Upper lobe of left lung (tissue), 6 donors: ENCODE measurements at regions not wholly inside any gene's neighbourhood (a gene's known extent, or its start where the extent isn't known, plus 50 kb on each side); places are given as distances from the start of the nearest gene placed in this dataset.

Experiments
- ATAC-seq, 2 donors: fragments of 200-7000 bp; cut with Tn5 transposase; one replicate each; pipeline ENCODE4 v1.9.1; 2022; ENCODE audit warnings: mild to moderate bottlenecking in 2 of 2, moderate library complexity in 2 of 2; ENCODE audit not compliant: low FRiP score in 2 of 2
- DNase-seq, 2 donors: peaks; one replicate each; pipeline ENCODE4 v3.0.0-alpha.2; 2019 to 2020
- H3K27ac ChIP-seq, 4 donors: fragments of 200-600 bp; sonication (generic); one replicate each; pipeline ENCODE4 v1.5.1; 2016 to 2019
- H3K27me3 ChIP-seq, 4 donors: fragments of 200-600 bp; sonication (generic); one replicate each; pipeline ENCODE4 v1.5.1; 2017 to 2019
- H3K36me3 ChIP-seq, 4 donors: fragments of 200-600 bp; sonication (generic); one replicate each; pipeline ENCODE4 v1.5.1; 2016 to 2019
- H3K4me1 ChIP-seq, 4 donors: fragments of 200-600 bp; sonication (generic); one replicate each; pipeline ENCODE4 v1.5.1; 2018 to 2019
- H3K4me3 ChIP-seq, 4 donors: fragments of 200-600 bp; sonication (generic); one replicate each; pipeline ENCODE4 v1.5.1; 2017 to 2019; ENCODE audit warnings: mild to moderate bottlenecking in 2 of 4, moderate library complexity in 1 of 4
- H3K9me3 ChIP-seq, 4 donors: fragments of 200-600 bp; sonication (generic); one replicate each; pipeline ENCODE4 v1.5.1; 2018 to 2019
- CTCF ChIP-seq, 6 experiments: fragments of 450-650 bp in 4 of 6; fragments of 200-600 bp in 2 of 6; sonication (generic) in 2 of 6; IDR thresholded peaks; one replicate each; pipeline ENCODE4 v1.5.1; 2016 to 2019; ENCODE audit warnings: antibody characterized with exemption in 6 of 6
- EP300 ChIP-seq, 4 donors: sonication (generic); formaldehyde crosslinking; IDR thresholded peaks; one replicate each; pipeline ENCODE4 v1.5.1; 2017; ENCODE audit warnings: antibody characterized with exemption in 4 of 4, control low read depth in 2 of 4
- POLR2A ChIP-seq, 4 donors: fragments of 450-650 bp; IDR thresholded peaks; one replicate each; pipeline ENCODE4 v1.5.1; 2016 to 2017; ENCODE audit warnings: antibody characterized with exemption in 4 of 4, mild to moderate bottlenecking in 2 of 4
- POLR2AphosphoS5 ChIP-seq, 2 donors: sonication (generic); formaldehyde crosslinking; IDR thresholded peaks; one replicate each; pipeline ENCODE4 v1.5.1; 2017; ENCODE audit warnings: antibody characterized with exemption in 2 of 2
- WGBS, 2 donors: methylation state at CpG; one replicate each; pipeline ENCODE4 v1.1.5; 2017 to 2018; 5-methylcytosine and 5-hydroxymethylcytosine counted together
- donor health status: DM: no; HTN: no; CAD: no; lungs with moderate emphysema.
- donor health status: DM: no; HTN: yes; CAD: no; lungs with severe emphysema.

DNA sequence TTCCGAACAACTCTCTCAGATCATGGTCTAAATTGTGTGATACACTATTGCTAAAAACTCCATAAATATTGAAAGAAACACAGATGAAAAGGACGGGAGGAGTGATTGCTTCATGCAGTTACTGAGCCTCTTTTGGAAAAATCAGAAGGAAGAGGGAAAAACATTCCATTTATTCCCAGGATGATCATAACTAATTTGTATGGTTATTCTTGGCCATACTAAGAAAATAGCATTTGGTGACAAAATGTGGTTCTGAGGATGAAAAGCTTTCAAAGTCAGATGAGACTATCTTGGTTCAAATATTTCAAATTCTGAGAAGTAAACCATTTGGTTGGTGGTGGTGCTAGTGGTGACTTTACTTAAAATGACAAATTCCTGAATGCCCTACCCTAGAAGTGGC, 305.4 kb upstream of the LDB2 start:
- Histone ChIP-seq H3K27me3 (no peaks in the 10 kb centered on the region), H3K36me3 (no peaks in the 10 kb centered on the region), H3K4me1 (no peaks in the 10 kb centered on the region), H3K9me3 (no peaks in the 10 kb centered on the region), H3K27ac (no peak overlapping the region), H3K4me3 (no peak overlapping the region)
- no peak for DNase-seq
- WGBS, 2 donors: 79 to 82% methylated on average over 2 of the region's 2 CpGs
- ATAC-seq: no peak
- TF ChIP-seq POLR2AphosphoS5 (IDR thresholded peaks at IDR 0.05) (no peak), EP300 (IDR thresholded peaks at IDR 0.05) (no peak), POLR2A (IDR thresholded peaks at IDR 0.05) (no peak), CTCF (IDR thresholded peaks at IDR 0.05) (no peak)

DNA sequence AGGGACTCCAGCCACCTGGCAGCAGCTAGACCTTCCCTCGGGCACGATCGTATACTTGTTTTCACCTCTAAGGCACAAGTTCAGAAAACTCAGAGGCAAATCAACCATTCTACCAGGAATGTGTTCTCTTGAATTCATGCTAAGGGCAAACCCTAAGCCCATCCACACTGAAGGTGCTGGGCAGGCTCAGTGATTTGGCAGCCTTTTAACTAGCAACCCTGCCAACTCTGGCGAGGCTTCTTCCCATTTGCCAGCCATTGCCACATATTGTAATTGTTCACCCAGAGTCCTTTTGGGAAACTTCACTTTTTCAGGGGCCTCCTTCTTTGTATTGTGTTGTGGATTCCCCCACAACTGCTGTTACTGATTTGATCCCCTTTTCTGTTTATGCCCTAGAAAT, 298.6 kb upstream of the LDB2 start:
- no peak for ATAC-seq
- no peaks in the 10 kb centered on the region for H3K36me3 ChIP-seq
- H3K4me1 ChIP-seq: peaks cover 0 to 3% (median 0%) of the 10 kb centered on the region in 4 donors
- TF ChIP-seq CTCF (IDR thresholded peaks at IDR 0.05) (no peak), POLR2AphosphoS5 (IDR thresholded peaks at IDR 0.05) (no peak), EP300 (IDR thresholded peaks at IDR 0.05) (no peak), POLR2A (IDR thresholded peaks at IDR 0.05) (no peak)
- WGBS, 2 donors: 97 to 100% methylated on average over 2 to 4 of the region's 4 CpGs
- no peaks in the 10 kb centered on the region for H3K27me3 ChIP-seq
- no peaks in the 10 kb centered on the region for H3K9me3 ChIP-seq
- no peak overlapping the region for H3K4me3 ChIP-seq
- DNase-seq: no peak
- no peak overlapping the region for H3K27ac ChIP-seq

- no peak for DNase-seq
- Histone ChIP-seq H3K4me3 (no peak overlapping the region), H3K27ac (no peak overlapping the region), H3K4me1 (peaks cover 0 to 3% (median 0%) of the 10 kb centered on the region in 4 donors), H3K36me3 (no peaks in the 10 kb centered on the region), H3K27me3 (no peaks in the 10 kb centered on the region), H3K9me3 (no peaks in the 10 kb centered on the region)
- TF ChIP-seq POLR2AphosphoS5 (IDR thresholded peaks at IDR 0.05): no peak
- no peak for ATAC-seq
- WGBS, 2 donors: 84 to 86% methylated on average over 4 of the region's 4 CpGs
Measured at GRCh38 chr4:17195461-17196275, 297.2 kb upstream of the LDB2 start.

DNA sequence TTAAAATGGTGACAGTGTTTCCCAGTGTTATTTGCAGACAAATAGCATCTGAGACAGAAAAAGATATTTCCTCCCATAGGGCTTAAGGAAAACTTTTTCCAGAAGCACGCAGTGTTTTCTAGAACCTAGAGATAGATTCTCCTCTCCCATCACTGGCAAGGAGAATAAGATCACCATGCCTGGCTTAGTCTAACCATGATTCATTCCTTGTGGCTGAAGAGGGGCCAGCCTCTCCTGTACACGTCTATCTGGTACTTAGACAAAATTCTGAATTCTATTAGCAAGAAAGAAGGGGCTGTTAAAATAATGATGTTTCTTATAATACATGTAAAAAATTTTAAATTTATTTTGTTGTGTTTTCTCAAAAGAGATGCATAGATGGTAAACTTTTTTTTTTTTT, 296.1 kb upstream of the LDB2 start:
- ATAC-seq (no peak), DNase-seq (no peak)
- H3K9me3 ChIP-seq: no peaks in the 10 kb centered on the region
- WGBS, 2 donors: 58 to 85% methylated on average over 2 of the region's 2 CpGs
- H3K36me3 ChIP-seq: no peaks in the 10 kb centered on the region
- no peaks in the 10 kb centered on the region for H3K27me3 ChIP-seq
- no peak overlapping the region for H3K4me3 ChIP-seq
- no peak for TF ChIP-seq EP300 (IDR thresholded peaks at IDR 0.05)
- no peak for TF ChIP-seq CTCF (IDR thresholded peaks at IDR 0.05)
- no peak for TF ChIP-seq POLR2A (IDR thresholded peaks at IDR 0.05)
- TF ChIP-seq POLR2AphosphoS5 (IDR thresholded peaks at IDR 0.05): no peak
- H3K27ac ChIP-seq: no peak overlapping the region
- peaks cover 0 to 3% (median 0%) of the 10 kb centered on the region in 4 donors for H3K4me1 ChIP-seq

DNA sequence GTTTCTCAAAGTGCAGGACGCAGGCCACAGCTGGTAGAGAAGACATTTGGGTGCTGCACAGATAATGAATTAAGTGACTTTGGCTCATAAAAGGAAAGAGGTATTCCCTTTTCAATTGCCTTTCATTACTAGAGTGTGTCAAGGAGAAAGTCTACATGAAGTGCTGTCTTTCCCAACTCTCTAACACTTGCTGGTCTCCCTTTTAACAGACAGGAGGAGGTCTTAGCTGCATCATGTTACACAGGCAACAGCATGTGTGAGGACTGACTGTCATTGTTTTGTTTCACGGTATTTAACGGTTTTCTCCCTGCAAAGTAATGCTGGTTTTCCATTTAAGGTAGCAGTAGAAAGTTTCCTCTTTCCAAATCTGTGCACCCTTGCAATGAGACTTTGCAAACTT, 291.3 kb upstream of the LDB2 start:
- WGBS, 2 donors: 76 to 80% methylated on average over 3 of the region's 3 CpGs
- no peak overlapping the region for H3K4me3 ChIP-seq
- no peaks in the 10 kb centered on the region for H3K9me3 ChIP-seq
- ATAC-seq: no peak
- DNase-seq: no peak
- H3K36me3 ChIP-seq: no peaks in the 10 kb centered on the region
- TF ChIP-seq POLR2A (IDR thresholded peaks at IDR 0.05): no peak
- TF ChIP-seq EP300 (IDR thresholded peaks at IDR 0.05): no peak
- TF ChIP-seq CTCF (IDR thresholded peaks at IDR 0.05): no peak
- no peak for TF ChIP-seq POLR2AphosphoS5 (IDR thresholded peaks at IDR 0.05)
- no peak overlapping the region for H3K27ac ChIP-seq
- H3K4me1 ChIP-seq: peaks cover 0 to 3% (median 0%) of the 10 kb centered on the region in 4 donors
- no peaks in the 10 kb centered on the region for H3K27me3 ChIP-seq
